HG03025 (cell line): ENCODE measurements at regions not wholly inside any gene's neighbourhood (a gene's known extent, or its start where the extent isn't known, plus 50 kb on each side); places are given as distances from the start of the nearest gene placed in this dataset.

ENCODE experiments used
- ATAC-seq: cut with Tn5 transposase; IDR thresholded peaks from one replicate; pipeline ENCODE4 v1.9.1; 2021; ENCODE audit warnings: mild to moderate bottlenecking, moderate library complexity; ENCODE audit not compliant: unreplicated experiment, low FRiP score

- ATAC-seq, result no peak
Observed at GRCh38 chr4:83875437-83875836, 339.5 kb downstream of the GPAT3 start.

- ATAC-seq, result no peak
Observed at GRCh38 chr4:83873996-83874395, 338.1 kb downstream of the GPAT3 start.

GRCh38 chr4:83870328-83870950 is 334.5 kb downstream of the GPAT3 start:
- no peak for ATAC-seq

- ATAC-seq, result no peak
Observed at GRCh38 chr4:83866834-83867621, 331.1 kb downstream of the GPAT3 start.

GRCh38 chr4:83865417-83866150 is 329.7 kb downstream of the GPAT3 start:
- no peak for ATAC-seq

- ATAC-seq, result no peak
Observed at GRCh38 chr4:83864097-83864817, 328.3 kb downstream of the GPAT3 start.

- no peak for ATAC-seq
Observed at GRCh38 chr4:83862471-83862870, 326.6 kb downstream of the GPAT3 start.

- ATAC-seq, result no peak
Observed at GRCh38 chr4:83860200-83860599, 324.3 kb downstream of the GPAT3 start.

GRCh38 chr4:83858131-83858530 is 322.2 kb downstream of the GPAT3 start:
- no peak for ATAC-seq

- no peak for ATAC-seq
Observed at GRCh38 chr4:83855044-83855443, 319.1 kb downstream of the GPAT3 start.

GRCh38 chr4:83852085-83852451 is 316.2 kb downstream of the GPAT3 start:
- ATAC-seq, result no peak

GRCh38 chr4:83851261-83852084 is 315.6 kb downstream of the GPAT3 start:
- ATAC-seq, result no peak

GRCh38 chr4:83850435-83850834 is 314.5 kb downstream of the GPAT3 start:
- no peak for ATAC-seq

GRCh38 chr4:83846193-83846830 is 310.4 kb downstream of the GPAT3 start:
- no peak for ATAC-seq

GRCh38 chr4:83839615-83840014 is 303.7 kb downstream of the GPAT3 start:
- no peak for ATAC-seq

- ATAC-seq, result no peak
Observed at GRCh38 chr4:83837614-83838308, 301.9 kb downstream of the GPAT3 start.

GRCh38 chr4:83833920-83834319 is 298.0 kb downstream of the GPAT3 start:
- no peak for ATAC-seq

GRCh38 chr4:83832110-83832825 is 296.4 kb downstream of the GPAT3 start:
- no peak for ATAC-seq
